ENCODE measurements at regions not wholly inside any gene's neighbourhood (a gene's known extent, or its start where the extent isn't known, plus 50 kb on each side); places are given as distances from the start of the nearest gene placed in this dataset.

DNA sequence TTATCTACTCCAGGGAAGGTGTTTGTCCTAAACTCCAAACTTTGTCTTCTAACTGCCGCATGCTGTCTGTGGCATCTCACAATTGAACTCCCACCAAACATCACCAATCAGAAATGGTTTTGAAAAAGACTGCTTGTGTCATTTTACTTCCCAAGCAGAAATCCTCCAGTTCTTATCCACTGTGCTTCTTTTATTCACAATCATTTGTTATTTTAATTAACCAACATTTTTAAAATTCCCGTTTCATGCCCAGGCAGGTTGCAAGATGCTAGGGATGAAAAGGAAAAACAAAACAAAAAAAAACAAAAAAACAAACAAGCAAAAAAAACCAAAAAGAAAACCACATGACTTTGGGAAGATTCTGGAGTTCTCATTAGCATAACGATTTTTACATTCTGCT, 63.5 kb upstream of the RAB27B start:
- TF ChIP-seq YY1 (IDR thresholded peaks at IDR 0.05; ENCODE audit: insufficient read depth, insufficient read length) = no peak
- TF ChIP-seq SUZ12 (IDR thresholded peaks at IDR 0.05; ENCODE audit: extremely low read depth, insufficient read depth, insufficient read length) = no peak
